ENCODE measurements at regions not wholly inside any gene's neighbourhood (a gene's known extent, or its start where the extent isn't known, plus 50 kb on each side); places are given as distances from the start of the nearest gene placed in this dataset.

DNA sequence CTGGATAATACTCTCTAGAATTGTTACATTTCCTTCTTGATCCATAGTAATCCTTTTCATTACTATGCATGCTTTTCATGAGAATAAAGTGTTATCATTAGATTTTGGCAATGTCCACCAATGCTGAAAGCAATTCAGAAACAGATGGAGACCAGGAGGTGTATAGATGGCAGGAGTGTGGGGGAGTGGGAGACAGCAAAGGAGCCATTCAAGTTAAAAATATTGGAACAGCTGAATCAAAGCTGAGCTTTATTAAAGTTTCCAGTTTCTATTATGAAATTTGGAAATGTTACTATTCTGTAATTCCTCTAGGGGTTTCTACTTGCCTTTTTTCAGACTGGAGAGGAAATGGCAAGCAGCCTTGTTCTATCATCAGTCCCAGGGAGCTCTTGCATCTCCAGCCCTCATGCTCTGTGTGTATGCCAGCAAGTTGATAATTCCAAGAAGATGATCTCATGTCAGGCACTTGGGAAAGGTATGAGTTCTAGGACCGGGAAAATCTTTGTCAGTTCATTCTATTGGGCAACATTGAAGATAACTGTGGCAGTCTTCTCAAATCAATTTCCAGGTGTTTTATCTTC lies 228.0 kb downstream of the CD109 start:
- DNase-seq (ENCODE audit: low read depth) (no peak), FAIRE-seq (no peak)
- Histone ChIP-seq H3K9ac (ENCODE audit: low read length) (no peak overlapping the region), H3K4me2 (ENCODE audit: low read length) (no peak overlapping the region), H3K9me3 (ENCODE audit: insufficient read depth, low read depth, low read length) (no peaks in the 10 kb centered on the region), H3K79me2 (ENCODE audit: insufficient read depth, low read length) (no peaks in the 10 kb centered on the region), H3K4me3 (ENCODE audit: insufficient read depth, low read depth, low read length) (no peak overlapping the region), H4K20me1 (ENCODE audit: insufficient read depth, low read length) (no peaks in the 10 kb centered on the region), H3K4me1 (ENCODE audit: insufficient read depth, low read length) (no peaks in the 10 kb centered on the region), H3K36me3 (ENCODE audit: insufficient read depth, low read length) (no peaks in the 10 kb centered on the region), H3K27me3 (ENCODE audit: insufficient read depth, low read length) (no peaks in the 10 kb centered on the region), H3K27ac (ENCODE audit: low read depth, low read length) (no peak overlapping the region), H2AFZ (ENCODE audit: low read depth, low read length) (no peak overlapping the region)
- Mint-ChIP-seq H3K4me1 (ENCODE audit: low read depth, unreplicated experiment) (no peaks in the 10 kb centered on the region), H3K4me3 (ENCODE audit: unreplicated experiment) (no peak overlapping the region), H3K36me3 (ENCODE audit: low read depth, unreplicated experiment) (no peaks in the 10 kb centered on the region), H3K27me3 (ENCODE audit: low read depth, unreplicated experiment) (peaks cover 3% of the 10 kb centered on the region), H3K9me3 (ENCODE audit: unreplicated experiment) (peaks cover 9% of the 10 kb centered on the region), H3K27ac (ENCODE audit: unreplicated experiment) (no peak overlapping the region)
- no peak for TF ChIP-seq CTCF (IDR thresholded peaks at IDR 0.05; ENCODE audit: insufficient read depth, low read depth, low read length)
- TF ChIP-seq EZH2 (IDR thresholded peaks at IDR 0.05; ENCODE audit: insufficient read depth, low read length): no peak

GRCh38 chr6:73903155-73903554 lies 207.2 kb downstream of the CD109 start:
- H3K36me3 ChIP-seq (ENCODE audit: insufficient read depth, low read length): no peaks in the 10 kb centered on the region
- no peak overlapping the region for H3K4me2 ChIP-seq (ENCODE audit: low read length)
- H3K27me3 ChIP-seq (ENCODE audit: insufficient read depth, low read length): no peaks in the 10 kb centered on the region
- no peaks in the 10 kb centered on the region for H3K4me1 Mint-ChIP-seq (ENCODE audit: low read depth, unreplicated experiment)
- H3K9me3 Mint-ChIP-seq (ENCODE audit: unreplicated experiment): peaks cover 11% of the 10 kb centered on the region
- no peak overlapping the region for H3K4me3 ChIP-seq (ENCODE audit: insufficient read depth, low read depth, low read length)
- H3K9me3 ChIP-seq (ENCODE audit: insufficient read depth, low read depth, low read length): peaks cover 3% of the 10 kb centered on the region
- H3K27ac Mint-ChIP-seq (ENCODE audit: unreplicated experiment): no peak overlapping the region
- no peaks in the 10 kb centered on the region for H3K79me2 ChIP-seq (ENCODE audit: insufficient read depth, low read length)
- no peaks in the 10 kb centered on the region for H3K4me1 ChIP-seq (ENCODE audit: insufficient read depth, low read length)
- H3K27ac ChIP-seq (ENCODE audit: low read depth, low read length): no peak overlapping the region
- no peaks in the 10 kb centered on the region for H4K20me1 ChIP-seq (ENCODE audit: insufficient read depth, low read length)
- no peaks in the 10 kb centered on the region for H3K27me3 Mint-ChIP-seq (ENCODE audit: low read depth, unreplicated experiment)
- no peak for DNase-seq (ENCODE audit: low read depth)
- FAIRE-seq: no peak
- no peak overlapping the region for H3K9ac ChIP-seq (ENCODE audit: low read length)
- no peak overlapping the region for H3K4me3 Mint-ChIP-seq (ENCODE audit: unreplicated experiment)
- H2AFZ ChIP-seq (ENCODE audit: low read depth, low read length): no peak overlapping the region
- TF ChIP-seq EZH2 (IDR thresholded peaks at IDR 0.05; ENCODE audit: insufficient read depth, low read length) (no peak), CTCF (IDR thresholded peaks at IDR 0.05; ENCODE audit: insufficient read depth, low read depth, low read length) (no peak)
- peaks cover 2% of the 10 kb centered on the region for H3K36me3 Mint-ChIP-seq (ENCODE audit: low read depth, unreplicated experiment)

DNA sequence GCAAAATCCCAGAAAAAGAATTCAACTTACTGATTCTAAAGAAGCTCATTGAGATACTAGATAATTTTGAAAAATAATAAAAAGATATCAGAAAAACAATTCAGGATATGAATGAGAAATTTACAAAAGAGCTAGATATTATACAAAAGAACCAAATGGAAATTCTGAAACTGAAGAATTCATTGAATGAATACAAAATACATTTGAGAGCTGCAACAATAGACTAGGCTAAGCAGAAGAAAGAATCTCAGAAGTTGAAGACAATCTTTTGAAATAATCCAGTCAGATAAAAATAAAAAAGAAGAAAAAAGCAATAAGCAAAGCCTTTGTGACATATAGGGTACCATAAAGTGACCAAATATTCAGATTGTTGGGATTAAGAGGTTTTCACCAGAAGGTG lies 206.0 kb downstream of the CD109 start:
- Mint-ChIP-seq H3K4me3 (ENCODE audit: unreplicated experiment) (no peak overlapping the region), H3K36me3 (ENCODE audit: low read depth, unreplicated experiment) (peaks cover 2% of the 10 kb centered on the region), H3K27me3 (ENCODE audit: low read depth, unreplicated experiment) (no peaks in the 10 kb centered on the region), H3K27ac (ENCODE audit: unreplicated experiment) (no peak overlapping the region), H3K9me3 (ENCODE audit: unreplicated experiment) (peaks cover 11% of the 10 kb centered on the region), H3K4me1 (ENCODE audit: low read depth, unreplicated experiment) (no peaks in the 10 kb centered on the region)
- H3K4me1 ChIP-seq (ENCODE audit: insufficient read depth, low read length): no peaks in the 10 kb centered on the region
- no peak for TF ChIP-seq EZH2 (IDR thresholded peaks at IDR 0.05; ENCODE audit: insufficient read depth, low read length)
- TF ChIP-seq CTCF (IDR thresholded peaks at IDR 0.05; ENCODE audit: insufficient read depth, low read depth, low read length): no peak
- no peak overlapping the region for H3K9ac ChIP-seq (ENCODE audit: low read length)
- no peak for FAIRE-seq
- H2AFZ ChIP-seq (ENCODE audit: low read depth, low read length): no peak overlapping the region
- H3K79me2 ChIP-seq (ENCODE audit: insufficient read depth, low read length): no peaks in the 10 kb centered on the region
- no peaks in the 10 kb centered on the region for H3K36me3 ChIP-seq (ENCODE audit: insufficient read depth, low read length)
- H3K9me3 ChIP-seq (ENCODE audit: insufficient read depth, low read depth, low read length): peaks cover 3% of the 10 kb centered on the region
- H3K4me2 ChIP-seq (ENCODE audit: low read length): no peak overlapping the region
- no peaks in the 10 kb centered on the region for H4K20me1 ChIP-seq (ENCODE audit: insufficient read depth, low read length)
- no peak overlapping the region for H3K27ac ChIP-seq (ENCODE audit: low read depth, low read length)
- no peak for DNase-seq (ENCODE audit: low read depth)
- no peak overlapping the region for H3K4me3 ChIP-seq (ENCODE audit: insufficient read depth, low read depth, low read length)
- no peaks in the 10 kb centered on the region for H3K27me3 ChIP-seq (ENCODE audit: insufficient read depth, low read length)

Data from astrocyte (in vitro differentiated cells and primary cell).